Caco-2 (cell line): ENCODE measurements at regions not wholly inside any gene's neighbourhood (a gene's known extent, or its start where the extent isn't known, plus 50 kb on each side); places are given as distances from the start of the nearest gene placed in this dataset.

ENCODE experiments used
- BruUV-seq: library from RNA; stranded (reverse); fragments of 400-500 nt; replicated peaks from 2 replicates; lab custom pipeline; 2021; lab: Mats Ljungman, UMichigan
- CTCF ChIA-PET: fragments of 300-600 bp; sonication (Branson Sonifier 250); formaldehyde crosslinking; loops from one replicate; lab custom pipeline; 2022; ENCODE audit warnings: antibody characterized with exemption; lab: Charles Lee
- POLR2A ChIA-PET: fragments of 300-600 bp; sonication (Branson Sonifier 250); formaldehyde crosslinking; loops from one replicate; lab custom pipeline; 2022; ENCODE audit warnings: antibody characterized with exemption; lab: Charles Lee
- DNase-seq, 2 experiments: peaks; one replicate each; pipeline versions ENCODE4 v3.0.0 to v3.0.0-alpha.2; 2020 to 2022
- H3K27me3 ChIP-seq: replicated peaks from 2 replicates; pipeline ENCODE4 v1.6.0; 2011; ENCODE audit warnings: low read length; ENCODE audit not compliant: control insufficient read depth, insufficient read depth
- H3K36me3 ChIP-seq: 2 replicates; pipeline ENCODE4 v1.5.1; 2011; ENCODE audit warnings: low read length; ENCODE audit not compliant: control insufficient read depth, insufficient read depth
- H3K4me1 ChIP-seq: fragments of 250-450 bp; sonication (Bioruptor Pico); 2 replicates; pipeline ENCODE4 v1.5.1; 2020; ENCODE audit warnings: mild to moderate bottlenecking
- H3K4me3 ChIP-seq: 2 replicates; pipeline ENCODE4 v1.5.1; 2011; ENCODE audit warnings: low read depth, mild to moderate bottlenecking, control low read depth, low read length
- H3K9me3 ChIP-seq: fragments of 250-450 bp; sonication (Bioruptor Pico); 2 replicates; pipeline ENCODE4 v1.5.1; 2020; ENCODE audit warnings: mild to moderate bottlenecking, moderate library complexity
- H3K27ac Mint-ChIP-seq: one replicate; pipeline ENCODE4 v1.8.0; 2022; ENCODE audit warnings: mixed read lengths; ENCODE audit not compliant: unreplicated experiment
- H3K27me3 Mint-ChIP-seq: one replicate; pipeline ENCODE4 v1.8.0; 2022; ENCODE audit warnings: mixed read lengths; ENCODE audit not compliant: insufficient read depth, unreplicated experiment
- H3K36me3 Mint-ChIP-seq: one replicate; pipeline ENCODE4 v1.8.0; 2022; ENCODE audit warnings: mild to moderate bottlenecking, mixed read lengths; ENCODE audit not compliant: insufficient read depth, unreplicated experiment
- H3K4me1 Mint-ChIP-seq: one replicate; pipeline ENCODE4 v1.8.0; 2022; ENCODE audit warnings: low read depth, mixed read lengths; ENCODE audit not compliant: unreplicated experiment
- H3K4me3 Mint-ChIP-seq: one replicate; pipeline ENCODE4 v1.8.0; 2022; ENCODE audit warnings: mild to moderate bottlenecking, moderate library complexity, mixed read lengths; ENCODE audit not compliant: unreplicated experiment
- H3K9me3 Mint-ChIP-seq: one replicate; pipeline ENCODE4 v1.8.0; 2022; ENCODE audit warnings: mixed read lengths; ENCODE audit not compliant: unreplicated experiment
- CTCF ChIP-seq, 2 experiments: fragments of 200-600 bp in 1 of 2; IDR thresholded peaks; 1 replicate in 1 of 2; 2 replicates in 1 of 2; pipeline versions ENCODE4 v1.5.1 to v1.8.0; 2011 to 2022; ENCODE audit warnings: antibody characterized with exemption in 1 of 2, control low read depth in 1 of 2, inconsistent platforms in 1 of 2, low read depth in 1 of 2, low read length in 1 of 2, mild to moderate bottlenecking in 1 of 2, moderate library complexity in 1 of 2; ENCODE audit not compliant: insufficient read depth in 1 of 2, severe bottlenecking in 1 of 2, unreplicated experiment in 1 of 2
- intact Hi-C: fragments of 100-400 bp; cut with micrococcal nuclease; formaldehyde crosslinking; loops from one replicate; pipeline ENCODE4 v1.10.0; 2022; ENCODE audit not compliant: unreplicated experiment

DNA sequence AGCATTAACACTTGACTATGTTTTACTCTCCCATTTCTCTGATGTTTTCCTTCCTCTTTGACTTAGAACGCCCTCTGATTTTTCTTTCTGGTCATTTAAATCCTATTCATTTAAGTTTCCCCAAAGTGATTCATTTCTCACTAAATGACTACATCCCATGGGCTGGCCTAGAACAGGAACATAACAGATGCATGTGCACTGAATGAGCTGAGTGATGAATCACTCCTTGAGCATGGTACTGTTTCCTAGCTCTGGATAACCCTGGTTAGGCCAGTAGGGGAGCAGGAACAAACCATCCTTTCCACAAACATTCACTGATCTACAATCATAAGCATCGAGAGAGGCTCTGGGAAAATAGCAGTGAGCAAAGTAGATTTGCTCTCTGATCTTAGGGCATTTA is 221.9 kb upstream of the SETBP1 start:
- DNase-seq: no peak
- Mint-ChIP-seq H3K27ac (no peak overlapping the region), H3K4me1 (no peaks in the 10 kb centered on the region), H3K9me3 (no peaks in the 10 kb centered on the region), H3K27me3 (peaks cover 3% of the 10 kb centered on the region), H3K36me3 (no peaks in the 10 kb centered on the region), H3K4me3 (no peak overlapping the region)
- intact Hi-C loops: no loop called here
- ChIA-PET CTCF (no interaction called here), POLR2A (no interaction called here)
- no peaks in the 10 kb centered on the region for H3K27me3 ChIP-seq
- no peak for TF ChIP-seq CTCF (IDR thresholded peaks at IDR 0.05; ENCODE audit: insufficient read depth in 1 of 2, low read depth in 1 of 2, low read length in 1 of 2, severe bottlenecking in 1 of 2, unreplicated experiment in 1 of 2)
- H3K36me3 ChIP-seq: no peaks in the 10 kb centered on the region
- BruUV-seq: no TSS peak
- no peaks in the 10 kb centered on the region for H3K9me3 ChIP-seq
- H3K4me3 ChIP-seq: no peak overlapping the region
- H3K4me1 ChIP-seq: no peaks in the 10 kb centered on the region

DNA sequence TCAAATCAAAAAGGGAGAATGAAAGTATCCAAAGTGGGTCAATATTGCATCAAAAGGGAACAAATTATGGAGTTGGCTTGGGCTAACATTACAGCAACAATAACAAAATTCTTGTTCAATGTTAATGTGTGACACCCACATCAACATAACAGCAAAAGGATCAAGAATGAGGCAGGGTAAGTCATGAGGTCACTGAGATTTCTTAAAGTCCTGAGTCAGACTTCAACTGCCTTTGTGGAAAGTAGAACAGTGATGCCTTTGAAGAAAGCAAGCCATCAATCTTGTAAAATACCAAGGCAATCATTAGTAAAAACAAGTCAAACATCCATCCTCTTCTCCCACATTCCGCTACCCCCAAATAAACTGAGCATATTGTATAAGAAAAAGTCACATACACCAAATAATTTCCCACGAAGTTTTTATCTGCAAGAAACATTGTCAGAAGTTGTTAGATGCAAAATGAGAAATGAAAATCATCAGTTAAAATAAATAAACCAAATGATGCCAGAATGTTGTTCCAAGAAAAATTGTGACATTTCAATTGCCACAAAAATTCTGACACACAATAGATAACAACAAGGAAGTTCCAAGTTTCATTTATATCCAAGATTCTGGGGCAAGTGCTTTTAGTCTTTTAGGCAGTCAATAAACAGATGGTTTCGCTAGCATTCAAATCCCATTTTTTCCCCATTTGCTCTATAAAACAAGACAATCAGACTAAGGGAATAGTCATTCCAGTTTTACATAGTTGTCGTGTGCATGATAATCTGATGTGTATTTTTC is 216.1 kb upstream of the SETBP1 start:
- Mint-ChIP-seq H3K4me3 (no peak overlapping the region), H3K27ac (no peak overlapping the region), H3K36me3 (no peaks in the 10 kb centered on the region), H3K27me3 (peaks cover 6% of the 10 kb centered on the region), H3K9me3 (no peaks in the 10 kb centered on the region), H3K4me1 (no peaks in the 10 kb centered on the region)
- no peaks in the 10 kb centered on the region for H3K9me3 ChIP-seq
- POLR2A ChIA-PET: no interaction called here
- H3K27me3 ChIP-seq: no peaks in the 10 kb centered on the region
- H3K4me3 ChIP-seq: no peak overlapping the region
- intact Hi-C loops: no loop called here
- DNase-seq: no peak
- CTCF ChIA-PET: no interaction called here
- H3K4me1 ChIP-seq: no peaks in the 10 kb centered on the region
- H3K36me3 ChIP-seq: no peaks in the 10 kb centered on the region
- no peak for TF ChIP-seq CTCF (IDR thresholded peaks at IDR 0.05; ENCODE audit: insufficient read depth in 1 of 2, low read depth in 1 of 2, low read length in 1 of 2, severe bottlenecking in 1 of 2, unreplicated experiment in 1 of 2)
- BruUV-seq: no TSS peak

DNA sequence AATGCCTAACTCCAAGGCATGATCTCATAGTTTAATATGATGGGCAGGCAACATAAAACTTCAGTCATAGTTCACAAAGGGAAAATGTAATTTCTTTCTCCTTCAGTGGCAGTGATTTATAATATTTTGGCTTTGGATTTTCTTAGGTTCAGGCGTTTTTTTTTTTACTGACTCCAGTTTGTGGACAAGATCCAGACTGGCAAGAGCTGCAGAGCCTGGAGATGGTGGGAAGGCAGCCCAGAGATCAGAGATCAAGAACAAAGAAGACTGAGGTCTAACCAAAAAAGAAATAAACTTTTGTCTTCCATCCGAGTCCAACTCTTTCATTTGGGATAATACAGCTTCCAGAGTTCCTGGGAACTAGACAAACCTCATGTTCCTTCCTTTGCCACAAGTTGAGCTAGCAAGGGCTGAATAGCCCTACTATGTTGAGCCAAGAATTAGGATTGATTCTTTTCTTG is 215.3 kb upstream of the SETBP1 start:
- CTCF ChIA-PET: no interaction called here
- POLR2A ChIA-PET: no interaction called here
- no peaks in the 10 kb centered on the region for H3K9me3 ChIP-seq
- no TSS peak for BruUV-seq
- no peaks in the 10 kb centered on the region for H3K27me3 ChIP-seq
- no peak overlapping the region for H3K4me3 ChIP-seq
- no peak for TF ChIP-seq CTCF (IDR thresholded peaks at IDR 0.05; ENCODE audit: insufficient read depth in 1 of 2, low read depth in 1 of 2, low read length in 1 of 2, severe bottlenecking in 1 of 2, unreplicated experiment in 1 of 2)
- no peaks in the 10 kb centered on the region for H3K4me1 ChIP-seq
- Mint-ChIP-seq H3K4me3 (no peak overlapping the region), H3K27ac (no peak overlapping the region), H3K36me3 (no peaks in the 10 kb centered on the region), H3K27me3 (peaks cover 5% of the 10 kb centered on the region), H3K9me3 (no peaks in the 10 kb centered on the region), H3K4me1 (no peaks in the 10 kb centered on the region)
- DNase-seq: no peak
- intact Hi-C loops: no loop called here
- no peaks in the 10 kb centered on the region for H3K36me3 ChIP-seq
